Cardiac fibroblast (primary cell): ENCODE measurements at regions not wholly inside any gene's neighbourhood (a gene's known extent, or its start where the extent isn't known, plus 50 kb on each side); places are given as distances from the start of the nearest gene placed in this dataset.

Source experiments
- DNase-seq, 2 donors: peaks; one replicate each; pipeline versions ENCODE4 v3.0.0 to v3.0.0-alpha.2; 2010; ENCODE audit warnings: low read depth in 2 of 2
- H3K4me3 ChIP-seq, 2 donors: replicated peaks in 1 of 2; 1 replicate in 1 of 2; 2 replicates in 1 of 2; pipeline ENCODE4 v1.5.1; 2011; ENCODE audit warnings: low read depth in 2 of 2, low read length in 2 of 2, mild to moderate bottlenecking in 2 of 2, moderate library complexity in 1 of 2
- CTCF ChIP-seq: IDR thresholded peaks from one replicate; pipeline ENCODE4 v1.5.1; 2011; ENCODE audit warnings: low read depth, mild to moderate bottlenecking, low read length, inconsistent platforms

- TF ChIP-seq CTCF = peak; percentile 23
- DNase-seq = peak in 1 of 2 donors; percentile 2
- no peak overlapping the region for H3K4me3 ChIP-seq
Observed at GRCh38 chr1:90475631-90476030, 241.5 kb downstream of the BARHL2 start.

GRCh38 chr1:90474731-90475130 is 242.4 kb downstream of the BARHL2 start:
- no peak for DNase-seq
- no peak for TF ChIP-seq CTCF
- no peak overlapping the region for H3K4me3 ChIP-seq

- no peak overlapping the region for H3K4me3 ChIP-seq
- no peak for DNase-seq
- TF ChIP-seq CTCF = no peak
Observed at GRCh38 chr1:90474158-90474557, 242.9 kb downstream of the BARHL2 start.

GRCh38 chr1:90472775-90473174 is 244.3 kb downstream of the BARHL2 start:
- H3K4me3 ChIP-seq = no peak overlapping the region
- DNase-seq = no peak
- no peak for TF ChIP-seq CTCF

GRCh38 chr1:90459570-90459969 is 257.5 kb downstream of the BARHL2 start:
- TF ChIP-seq CTCF = no peak
- no peak for DNase-seq

GRCh38 chr1:90457985-90458384 is 259.1 kb downstream of the BARHL2 start:
- DNase-seq = no peak
- no peak for TF ChIP-seq CTCF
- no peak overlapping the region for H3K4me3 ChIP-seq

More at GRCh38 chr1:90459570-90459969, 257.5 kb downstream of the BARHL2 start:
- H3K4me3 ChIP-seq = no peak overlapping the region

- no peak overlapping the region for H3K4me3 ChIP-seq
- TF ChIP-seq CTCF = no peak
- DNase-seq = no peak
Observed at GRCh38 chr1:90452491-90452890, 264.6 kb downstream of the BARHL2 start.
